HL-60 (cell line): ENCODE measurements at regions not wholly inside any gene's neighbourhood (a gene's known extent, or its start where the extent isn't known, plus 50 kb on each side); places are given as distances from the start of the nearest gene placed in this dataset.

ENCODE experiments used
- DNase-seq, 2 experiments: peaks; one replicate each; pipeline ENCODE4 v3.0.0-alpha.2; 2010 to 2020; ENCODE audit warnings: low read depth in 1 of 2, low spot score in 1 of 2
- H3K27ac ChIP-seq: fragments of 250-450 bp; sonication (Bioruptor Pico); replicated peaks from 2 replicates; pipeline ENCODE4 v1.5.1; 2020; ENCODE audit warnings: mild to moderate bottlenecking, moderate library complexity
- H3K27me3 ChIP-seq: fragments of 250-450 bp; sonication (Bioruptor Pico); 2 replicates; pipeline ENCODE4 v1.5.1; 2021; ENCODE audit warnings: mild to moderate bottlenecking, moderate library complexity; ENCODE audit not compliant: insufficient read depth, poor library complexity, severe bottlenecking
- H3K4me3 ChIP-seq: replicated peaks from 2 replicates; pipeline ENCODE4 v1.5.1; 2011; ENCODE audit warnings: mild to moderate bottlenecking, control low read depth, low read length; ENCODE audit not compliant: insufficient read depth
- CTCF ChIP-seq: IDR thresholded peaks from one replicate; pipeline ENCODE4 v1.5.1; 2011; ENCODE audit warnings: low read length, control low read depth, inconsistent platforms; ENCODE audit not compliant: insufficient read depth
- GABPA ChIP-seq: IDR thresholded peaks from 2 replicates; pipeline ENCODE4 v1.6.1; 2012; ENCODE audit warnings: low read depth
- POLR2AphosphoS5 ChIP-seq: IDR thresholded peaks from 2 replicates; pipeline ENCODE4 v1.6.1; 2012; ENCODE audit warnings: low read depth
- REST ChIP-seq: IDR thresholded peaks from 2 replicates; pipeline ENCODE4 v1.6.1; 2012; ENCODE audit warnings: low read depth; ENCODE audit not compliant: insufficient replicate concordance
- SPI1 ChIP-seq: IDR thresholded peaks from 2 replicates; pipeline ENCODE4 v1.6.1; 2012; ENCODE audit warnings: low read depth, mild to moderate bottlenecking, borderline replicate concordance

- DNase-seq = no peak
- no peaks in the 10 kb centered on the region for H3K27me3 ChIP-seq
Measured at GRCh38 chrX:112313201-112313600, 230.6 kb upstream of the TRPC5 start.

GRCh38 chrX:112306027-112306426 is 223.5 kb upstream of the TRPC5 start:
- H3K4me3 ChIP-seq = no peak overlapping the region
- TF ChIP-seq POLR2AphosphoS5 (no peak), REST (no peak), CTCF (no peak), SPI1 (no peak), GABPA (no peak)
- no peaks in the 10 kb centered on the region for H3K27me3 ChIP-seq
- no peak overlapping the region for H3K27ac ChIP-seq
- no peak for DNase-seq

More at GRCh38 chrX:112313201-112313600, 230.6 kb upstream of the TRPC5 start:
- no peak for TF ChIP-seq REST
- TF ChIP-seq GABPA = no peak
- TF ChIP-seq SPI1 = no peak
- TF ChIP-seq POLR2AphosphoS5 = no peak
- TF ChIP-seq CTCF = no peak
- H3K27ac ChIP-seq = no peak overlapping the region
- H3K4me3 ChIP-seq = no peak overlapping the region

GRCh38 chrX:112279940-112280339 is 197.4 kb upstream of the TRPC5 start:
- Histone ChIP-seq H3K27me3 (no peaks in the 10 kb centered on the region), H3K27ac (no peak overlapping the region)

More at GRCh38 chrX:112279940-112280339, 197.4 kb upstream of the TRPC5 start:
- H3K4me3 ChIP-seq = no peak overlapping the region
- TF ChIP-seq REST (no peak), POLR2AphosphoS5 (no peak)
- DNase-seq = no peak
